ENCODE measurements at regions not wholly inside any gene's neighbourhood (a gene's known extent, or its start where the extent isn't known, plus 50 kb on each side); places are given as distances from the start of the nearest gene placed in this dataset.

- TF ChIP-seq EZH2 (IDR thresholded peaks at IDR 0.05; ENCODE audit: low read depth, unreplicated experiment) (no peak), EZH2phosphoT487 (IDR thresholded peaks at IDR 0.05; ENCODE audit: unreplicated experiment) (no peak), CTCF (conservative IDR thresholded peaks at IDR 0.05; ENCODE audit: low read depth in 2 of 2) (no peak), REST (IDR thresholded peaks at IDR 0.05; ENCODE audit: unreplicated experiment) (no peak), ETS1 (IDR thresholded peaks at IDR 0.05) (no peak), CREB1 (CRISPR knock-in tag; IDR thresholded peaks at IDR 0.05; ENCODE audit: low read depth) (no peak), POLR2AphosphoS5 (IDR thresholded peaks at IDR 0.05; ENCODE audit: low read depth) (no peak; the same call in 1 of the 2 replicates), NANOG (IDR thresholded peaks at IDR 0.05; ENCODE audit: borderline replicate concordance) (no peak), STAT1 (IDR thresholded peaks at IDR 0.05; ENCODE audit: unreplicated experiment) (no peak), ZNF114 (CRISPR knock-in tag; IDR thresholded peaks at IDR 0.05) (no peak), JUNB (IDR thresholded peaks at IDR 0.05; ENCODE audit: unreplicated experiment) (no peak), ZNF331 (CRISPR knock-in tag; IDR thresholded peaks at IDR 0.05; ENCODE audit: low read depth) (no peak), ZNF462 (CRISPR knock-in tag; IDR thresholded peaks at IDR 0.05) (no peak)
Observed at GRCh38 chr5:12626556-12626955, 722.3 kb upstream of the CTNND2 start.

Measured in GM23338 (cell line).